H1 (cell line): ENCODE measurements at regions not wholly inside any gene's neighbourhood (a gene's known extent, or its start where the extent isn't known, plus 50 kb on each side); places are given as distances from the start of the nearest gene placed in this dataset.
A peak's percentile ranks its signal among the peaks of the same experiment; 100 is the strongest.

Source experiments
- CTCF ChIA-PET: fragments of 300-600 bp; sonication (Branson Sonifier 250); formaldehyde crosslinking; loops from one replicate; lab custom pipeline; 2021; ENCODE audit not compliant: partially characterized antibody; lab: Charles Lee
- POLR2A ChIA-PET: fragments of 300-600 bp; sonication (Branson Sonifier 250); formaldehyde crosslinking; loops from one replicate; lab custom pipeline; 2021; ENCODE audit warnings: inconsistent platforms; ENCODE audit not compliant: partially characterized antibody; lab: Charles Lee
- DNase-seq, 2 experiments: peaks; one replicate each; pipeline versions ENCODE4 v3.0.0 to v3.0.0-alpha.2; 2010 to 2022; ENCODE audit warnings: low spot score in 2 of 2, low read depth in 1 of 2, mixed read lengths in 1 of 2
- FAIRE-seq: peaks from 2 replicates; lab custom pipeline; 2011; peaks lifted over from hg19 to GRCh38; lab: Jason Lieb, UNC
- H2AFZ ChIP-seq: 2 replicates; pipeline ENCODE4 v1.8.1; 2012; ENCODE audit warnings: low read length, inconsistent platforms
- H2AK5ac ChIP-seq: 2 replicates; pipeline ENCODE4 v1.6.1; 2013; ENCODE audit warnings: low read depth, low read length
- H2BK120ac ChIP-seq: replicated peaks from 2 replicates; pipeline ENCODE3; 2013; ENCODE audit warnings: low read depth, low read length, inconsistent platforms
- H2BK12ac ChIP-seq: 2 replicates; pipeline ENCODE4 v1.6.1; 2013; ENCODE audit warnings: low read depth, low read length
- H2BK15ac ChIP-seq: 2 replicates; pipeline ENCODE4 v1.6.1; 2013; ENCODE audit warnings: low read length
- H2BK20ac ChIP-seq: 2 replicates; pipeline ENCODE4 v1.6.1; 2013; ENCODE audit warnings: low read length
- H2BK5ac ChIP-seq: 2 replicates; pipeline ENCODE4 v1.6.1; 2013; ENCODE audit warnings: low read depth, low read length
- H3K14ac ChIP-seq: 2 replicates; pipeline ENCODE4 v1.6.1; 2013; ENCODE audit warnings: inconsistent platforms; ENCODE audit not compliant: insufficient read length
- H3K18ac ChIP-seq: 2 replicates; pipeline ENCODE4 v1.6.1; 2013; ENCODE audit warnings: low read length; ENCODE audit errors: extremely low read depth
- H3K23ac ChIP-seq: 2 replicates; pipeline ENCODE4 v1.6.1; 2013; ENCODE audit warnings: inconsistent platforms; ENCODE audit not compliant: insufficient read length
- H3K23me2 ChIP-seq: 2 replicates; pipeline ENCODE4 v1.6.1; 2013; ENCODE audit warnings: low read depth, low read length
- H3K27ac ChIP-seq: 2 replicates; pipeline ENCODE4 v1.6.1; 2011; ENCODE audit warnings: low read depth, low read length, inconsistent platforms
- H3K27me3 ChIP-seq, 4 experiments: replicated peaks in 1 of 4; 1 replicate in 1 of 4; 2 replicates in 3 of 4; pipeline versions ENCODE4 v1.6.1 to v1.8.1; 2011 to 2013; ENCODE audit warnings: low read length in 3 of 4, mild to moderate bottlenecking in 3 of 4, inconsistent platforms in 2 of 4, mixed read lengths in 2 of 4, moderate library complexity in 1 of 4; ENCODE audit not compliant: control insufficient read depth in 3 of 4, insufficient read depth in 3 of 4; ENCODE audit errors: extremely low read depth in 1 of 4
- H3K36me3 ChIP-seq, 4 experiments: 2 replicates each; pipeline versions ENCODE4 v1.6.1 to v1.8.1; 2011 to 2013; ENCODE audit warnings: mild to moderate bottlenecking in 4 of 4, low read length in 3 of 4, moderate library complexity in 2 of 4, control low read depth in 1 of 4, inconsistent platforms in 1 of 4; ENCODE audit not compliant: insufficient read depth in 4 of 4, control insufficient read depth in 2 of 4
- H3K4ac ChIP-seq: replicated peaks from 2 replicates; pipeline ENCODE3; 2013; ENCODE audit warnings: low read length, low read depth, mixed read lengths, inconsistent platforms; ENCODE audit not compliant: insufficient read length
- H3K4me1 ChIP-seq, 4 experiments: replicated peaks in 1 of 4; 1 replicate in 1 of 4; 2 replicates in 3 of 4; pipeline versions ENCODE4 v1.6.1 to v1.8.1; 2011 to 2013; ENCODE audit warnings: low read length in 3 of 4, inconsistent platforms in 2 of 4, mixed read lengths in 1 of 4; ENCODE audit not compliant: insufficient read depth in 4 of 4, control insufficient read depth in 3 of 4
- H3K4me2 ChIP-seq, 2 experiments: 2 replicates each; pipeline versions ENCODE4 v1.6.1 to v1.8.1; 2011 to 2013; ENCODE audit warnings: low read depth in 2 of 2, low read length in 2 of 2, control low read depth in 1 of 2, inconsistent platforms in 1 of 2, mild to moderate bottlenecking in 1 of 2; ENCODE audit not compliant: insufficient read depth in 1 of 2
- H3K4me3 ChIP-seq, 4 experiments: fragments of 200-600, 300-600 bp in 1 of 4; sonication (generic), shearing (Covaris generic), sonication (Bioruptor Twin) in 1 of 4; 2 replicates each; pipeline versions ENCODE4 v1.5.1 to v1.8.1; 2011 to 2016; ENCODE audit warnings: low read length in 4 of 4, low read depth in 3 of 4, control low read depth in 2 of 4, inconsistent platforms in 2 of 4, mild to moderate bottlenecking in 2 of 4, mixed read lengths in 1 of 4, moderate library complexity in 1 of 4; ENCODE audit not compliant: insufficient read depth in 2 of 4; ENCODE audit errors: extremely low read depth in 1 of 4
- H3K56ac ChIP-seq: replicated peaks from 2 replicates; pipeline ENCODE3; 2013; ENCODE audit warnings: low read depth, mild to moderate bottlenecking, mixed read lengths, low read length, inconsistent platforms; ENCODE audit not compliant: insufficient read length
- H3K79me1 ChIP-seq: 2 replicates; pipeline ENCODE4 v1.6.1; 2013; ENCODE audit warnings: low read depth, low read length, control low read depth
- H3K79me2 ChIP-seq, 2 experiments: 2 replicates each; pipeline versions ENCODE4 v1.6.1 to v1.8.1; 2012 to 2013; ENCODE audit warnings: low read length in 2 of 2, mild to moderate bottlenecking in 2 of 2, inconsistent platforms in 1 of 2; ENCODE audit not compliant: insufficient read depth in 2 of 2, control insufficient read depth in 1 of 2
- H3K9ac ChIP-seq, 4 experiments: replicated peaks in 1 of 4; 1 replicate in 1 of 4; 2 replicates in 3 of 4; pipeline versions ENCODE4 v1.6.1 to v1.8.1; 2011 to 2013; ENCODE audit warnings: low read depth in 3 of 4, low read length in 3 of 4, control low read depth in 2 of 4, mild to moderate bottlenecking in 2 of 4, moderate library complexity in 2 of 4, inconsistent platforms in 1 of 4; ENCODE audit errors: extremely low read depth in 1 of 4
- H3K9me3 ChIP-seq, 2 experiments: 2 replicates each; pipeline versions ENCODE4 v1.6.1 to v1.8.1; 2012 to 2013; ENCODE audit warnings: mild to moderate bottlenecking in 2 of 2, moderate library complexity in 2 of 2, control low read depth in 1 of 2, inconsistent platforms in 1 of 2, low read depth in 1 of 2, low read length in 1 of 2, mixed read lengths in 1 of 2; ENCODE audit not compliant: insufficient read depth in 2 of 2
- H4K20me1 ChIP-seq, 2 experiments: replicated peaks in 1 of 2; 2 replicates each; pipeline versions ENCODE3 to v1.8.1; 2011 to 2013; ENCODE audit warnings: inconsistent platforms in 2 of 2, low read length in 2 of 2, mild to moderate bottlenecking in 1 of 2; ENCODE audit not compliant: insufficient read depth in 2 of 2, control insufficient read depth in 1 of 2
- H4K5ac ChIP-seq: 2 replicates; pipeline ENCODE4 v1.6.1; 2013; ENCODE audit warnings: low read length, low read depth, mixed read lengths, inconsistent platforms; ENCODE audit not compliant: insufficient read length
- H4K8ac ChIP-seq: 2 replicates; pipeline ENCODE4 v1.8.0; 2013; ENCODE audit warnings: mild to moderate bottlenecking, moderate library complexity, low read length, inconsistent platforms; ENCODE audit not compliant: insufficient read depth; ENCODE audit errors: extremely low read depth
- H4K91ac ChIP-seq: replicated peaks from 2 replicates; pipeline ENCODE3; 2013; ENCODE audit warnings: low read length, mixed read lengths, inconsistent platforms; ENCODE audit not compliant: insufficient read length
- CBX5 ChIP-seq: fragments of 300-800, 300-1000 bp; sonication (generic); IDR thresholded peaks from 2 replicates; pipeline ENCODE4 v1.7.1; 2016; ENCODE audit warnings: antibody characterized with exemption, low read length, low read depth

DNA sequence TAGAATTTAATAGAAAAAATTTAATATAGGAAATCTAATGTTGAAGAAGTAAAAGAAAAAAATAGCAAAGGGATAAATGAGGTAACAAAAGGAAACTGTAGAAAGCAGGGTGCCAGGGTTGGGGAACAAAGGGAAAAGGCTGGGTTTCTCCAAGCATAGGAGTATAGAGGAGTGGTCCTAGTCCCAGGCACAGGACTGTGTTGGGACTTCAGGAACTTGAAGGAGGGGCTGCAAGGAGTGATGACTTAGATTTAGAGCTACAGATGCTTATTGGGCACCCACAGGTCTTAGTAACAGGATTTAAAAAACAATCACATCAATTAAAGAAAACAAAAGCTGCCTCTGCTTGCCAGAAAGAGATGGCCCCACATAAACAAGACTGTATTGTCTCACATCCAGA lies 396.5 kb upstream of the TNC start:
- Histone ChIP-seq H3K27me3 (no peaks in the 10 kb centered on the region), H3K36me3 (peaks cover 0 to 5% (median under 1%) of the 10 kb centered on the region in 4 experiments; a peak in 2 of 8 replicates), H3K56ac (no peak overlapping the region), H3K23me2 (peaks cover 2% of the 10 kb centered on the region; the same call in 1 of the 2 replicates), H2BK12ac (no peak overlapping the region), H4K91ac (no peak overlapping the region), H2BK15ac (no peak overlapping the region), H3K18ac (no peak overlapping the region), H3K79me1 (no peaks in the 10 kb centered on the region), H3K14ac (no peak overlapping the region), H2BK120ac (no peak overlapping the region), H3K4me1 (peaks cover 5 to 7% (median 6%) of the 10 kb centered on the region in 4 experiments; a peak in 5 of 7 replicates), H4K8ac (no peak overlapping the region), H2AK5ac (no peak overlapping the region), H4K5ac (no peak overlapping the region), H3K79me2 (no peaks in the 10 kb centered on the region), H3K4me3 (no peak overlapping the region), H3K23ac (no peak overlapping the region), H3K4ac (no peak overlapping the region), H2BK20ac (no peak overlapping the region), H3K9me3 (no peaks in the 10 kb centered on the region), H4K20me1 (peaks cover 0 to 2% of the 10 kb centered on the region in 2 experiments), H3K9ac (no peak overlapping the region; a peak in 1 of 7 replicates), H2AFZ (no peak overlapping the region), H3K27ac (no peak overlapping the region), H3K4me2 (peak overlapping the region in 1 of 2 experiments; percentile 8; a peak in 1 of 4 replicates), H2BK5ac (no peak overlapping the region)
- CTCF ChIA-PET: interaction anchor here (1.3 to 1.9 kb wide), 2 partner anchors 10 to 12 kb away, joined by 3 to 4 read pairs; no protein-coding TSS in a partner anchor
- DNase-seq (no peak), FAIRE-seq (no peak)
- POLR2A ChIA-PET: no interaction called here
- TF ChIP-seq CBX5: no peak
